Neuron (in vitro differentiated cells): ENCODE measurements at regions not wholly inside any gene's neighbourhood (a gene's known extent, or its start where the extent isn't known, plus 50 kb on each side); places are given as distances from the start of the nearest gene placed in this dataset.

ENCODE experiments used
- H2AFZ ChIP-seq: one replicate; pipeline ENCODE4 v1.6.1; 2013; ENCODE audit warnings: low read depth, mild to moderate bottlenecking, inconsistent platforms, low read length, moderate library complexity
- H3K27me3 ChIP-seq: one replicate; pipeline ENCODE4 v1.6.1; 2013; ENCODE audit warnings: low read length; ENCODE audit not compliant: insufficient read depth
- H3K36me3 ChIP-seq: one replicate; pipeline ENCODE4 v1.6.1; 2013; ENCODE audit warnings: low read length; ENCODE audit not compliant: insufficient read depth
- H3K4me1 ChIP-seq: one replicate; pipeline ENCODE4 v1.6.1; 2013; ENCODE audit warnings: low read length; ENCODE audit not compliant: insufficient read depth
- H3K4me3 ChIP-seq: 2 replicates; pipeline ENCODE4 v1.5.1; 2013; ENCODE audit warnings: mild to moderate bottlenecking, low read length, moderate library complexity
- H3K9me3 ChIP-seq: one replicate; pipeline ENCODE4 v1.6.1; 2013; ENCODE audit warnings: low read length

DNA sequence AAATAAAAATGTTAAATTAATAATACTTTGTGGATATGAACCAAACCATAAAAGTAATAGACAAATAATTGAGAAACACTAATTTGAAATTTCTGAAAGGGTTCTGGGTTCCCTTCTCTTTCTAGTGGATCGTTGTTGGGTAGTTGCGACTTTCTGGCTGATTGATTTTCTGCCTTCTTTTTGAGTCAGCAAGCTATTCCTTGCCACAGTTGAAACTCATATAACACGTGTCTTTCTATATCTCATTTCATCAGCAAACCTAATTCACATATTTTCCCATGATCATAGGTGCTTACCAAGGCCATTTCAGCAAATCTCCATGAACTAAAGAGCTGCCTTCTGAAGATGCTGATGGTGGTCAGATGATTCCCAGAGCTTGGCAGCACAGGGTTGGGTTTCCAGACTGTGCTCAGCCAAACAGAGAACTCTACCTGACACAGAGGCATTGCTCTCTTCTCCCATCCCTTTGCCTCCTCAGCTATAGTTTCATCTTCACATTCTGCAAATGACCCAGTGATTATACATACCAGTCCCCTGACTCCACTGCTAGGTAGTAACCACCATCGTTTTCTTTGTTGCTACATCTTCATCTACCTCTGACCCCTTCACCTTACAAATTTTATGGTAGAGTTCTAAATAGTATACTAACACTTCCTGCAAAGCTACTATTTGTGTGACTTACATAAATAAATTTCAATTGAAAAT, 383.9 kb upstream of the DPH6 start:
- Histone ChIP-seq H2AFZ (no peak overlapping the region), H3K36me3 (no peaks in the 10 kb centered on the region), H3K27me3 (no peaks in the 10 kb centered on the region), H3K4me1 (no peaks in the 10 kb centered on the region), H3K9me3 (no peaks in the 10 kb centered on the region), H3K4me3 (no peak overlapping the region)

DNA sequence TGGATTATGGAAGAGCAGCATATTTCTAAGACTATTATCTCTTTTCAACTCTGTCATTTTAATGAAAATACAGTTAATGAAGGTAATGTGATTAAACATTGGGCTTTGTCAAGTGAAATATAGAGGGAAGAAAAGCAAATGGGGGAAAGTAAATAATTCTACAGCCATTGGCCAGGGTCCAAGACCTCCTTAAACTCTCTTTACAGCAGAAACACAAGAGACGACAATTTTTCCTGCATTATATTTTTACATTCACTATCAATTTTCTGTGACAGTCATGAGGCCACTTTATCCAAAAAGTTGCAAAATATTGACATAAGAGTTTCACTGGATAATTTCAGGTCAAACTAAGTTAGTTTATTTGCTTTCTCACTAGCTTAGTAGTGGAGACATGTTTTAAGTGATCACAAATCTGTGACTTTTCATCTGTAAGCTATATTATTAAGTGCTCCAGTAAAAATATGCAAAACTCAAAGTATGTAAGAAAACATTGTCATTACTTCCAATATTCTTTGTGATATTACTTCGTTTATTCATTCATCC, 385.9 kb upstream of the DPH6 start:
- Histone ChIP-seq H2AFZ (no peak overlapping the region), H3K4me3 (no peak overlapping the region), H3K27me3 (no peaks in the 10 kb centered on the region), H3K9me3 (no peaks in the 10 kb centered on the region), H3K4me1 (no peaks in the 10 kb centered on the region), H3K36me3 (no peaks in the 10 kb centered on the region)

DNA sequence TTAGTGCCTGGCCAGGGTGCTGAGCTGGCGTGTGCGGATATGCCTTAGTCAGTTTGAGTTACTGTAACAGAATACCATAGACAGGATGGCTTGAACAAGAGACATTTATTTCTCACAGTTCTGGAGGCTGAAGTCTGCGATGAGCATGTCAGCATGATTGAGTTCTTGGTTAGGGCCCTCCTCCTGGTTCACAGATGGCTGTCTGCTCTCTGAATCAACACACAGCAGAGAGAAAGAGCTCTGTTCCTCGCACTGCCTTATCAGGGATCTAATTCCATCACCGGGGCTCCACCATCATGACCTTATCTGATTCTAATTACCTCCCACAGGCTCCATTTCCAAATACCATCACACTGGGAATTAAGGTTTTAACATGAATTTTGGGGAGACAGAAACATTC, 386.6 kb upstream of the DPH6 start:
- Histone ChIP-seq H3K36me3 (no peaks in the 10 kb centered on the region), H3K4me3 (no peak overlapping the region)

DNA sequence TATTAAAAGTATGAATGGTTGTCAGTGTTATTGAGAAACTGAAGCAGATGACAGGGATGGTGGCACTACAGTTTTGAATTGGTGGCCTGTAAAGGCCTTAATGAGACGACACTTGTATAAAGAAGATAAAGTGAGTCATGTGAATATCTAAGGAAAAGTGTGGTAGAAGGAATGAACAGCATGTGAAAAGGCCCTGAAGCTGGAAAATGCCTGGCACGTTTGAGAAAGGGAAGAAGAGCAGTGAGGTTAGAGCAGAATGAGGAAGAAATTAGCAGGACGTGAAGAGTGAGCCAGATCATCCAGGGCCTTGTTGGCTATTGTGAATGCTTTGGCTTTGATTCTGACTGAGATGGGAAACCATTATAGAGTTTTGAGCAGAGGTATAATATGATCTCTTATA, 387.6 kb upstream of the DPH6 start:
- H3K27me3 ChIP-seq: no peaks in the 10 kb centered on the region
- no peaks in the 10 kb centered on the region for H3K36me3 ChIP-seq
- H3K9me3 ChIP-seq: no peaks in the 10 kb centered on the region
- no peak overlapping the region for H3K4me3 ChIP-seq
- no peak overlapping the region for H2AFZ ChIP-seq
- H3K4me1 ChIP-seq: no peaks in the 10 kb centered on the region

More for the DNA sequence above, 386.6 kb upstream of the DPH6 start:
- Histone ChIP-seq H3K27me3 (no peaks in the 10 kb centered on the region), H3K4me1 (no peaks in the 10 kb centered on the region), H2AFZ (no peak overlapping the region), H3K9me3 (no peaks in the 10 kb centered on the region)

DNA sequence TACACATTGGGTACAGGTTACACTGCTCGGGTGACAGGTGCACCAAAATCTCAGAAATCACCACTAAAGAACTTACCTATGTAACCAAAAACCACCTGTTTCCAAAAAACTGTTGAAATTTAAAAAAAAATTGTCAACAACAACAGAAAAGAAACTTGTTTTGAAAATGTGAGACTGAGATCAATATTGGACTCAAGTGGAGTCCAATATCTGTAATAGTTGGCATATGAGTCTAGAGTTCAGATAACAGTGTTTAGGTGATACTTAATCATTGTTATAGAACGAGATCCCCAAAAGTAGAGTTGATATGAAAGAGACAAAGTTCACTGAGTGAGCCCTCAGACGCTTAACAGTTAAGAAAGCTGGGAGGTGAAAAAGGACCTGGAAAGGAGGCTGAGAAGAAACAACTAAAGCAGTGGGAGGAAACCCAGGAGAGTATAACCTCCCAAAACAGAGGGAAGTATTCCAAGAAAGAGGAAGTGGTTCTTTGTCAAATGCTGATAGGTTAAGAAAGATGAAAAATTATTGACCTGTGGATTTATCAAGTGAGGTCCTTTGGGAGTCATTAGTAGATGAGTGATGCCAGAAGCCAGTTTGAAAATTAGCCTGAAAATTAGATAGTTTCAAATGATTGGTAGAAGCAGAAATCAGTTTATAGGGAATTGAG, 388.6 kb upstream of the DPH6 start:
- Histone ChIP-seq H2AFZ (no peak overlapping the region), H3K4me3 (no peak overlapping the region), H3K9me3 (no peaks in the 10 kb centered on the region), H3K27me3 (no peaks in the 10 kb centered on the region), H3K4me1 (no peaks in the 10 kb centered on the region), H3K36me3 (no peaks in the 10 kb centered on the region)

DNA sequence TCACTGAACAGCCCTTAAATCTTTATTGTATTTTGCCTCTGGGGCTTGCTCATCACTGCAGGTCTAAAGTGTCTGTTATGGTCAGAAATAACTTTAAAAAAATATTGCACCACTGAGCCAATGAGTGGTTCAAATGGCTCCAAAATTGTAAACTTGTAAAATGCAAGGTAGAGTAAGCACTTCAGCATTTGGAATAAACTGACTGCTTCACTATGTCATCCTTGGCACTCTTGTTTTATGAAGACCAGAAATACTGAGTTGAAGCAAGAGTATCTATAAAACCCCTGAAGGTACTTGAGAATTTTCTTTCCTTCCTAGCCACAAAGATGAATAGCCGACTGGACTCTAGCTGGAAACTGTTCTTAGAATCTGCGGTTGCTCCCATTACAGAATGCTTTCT, 390.3 kb upstream of the DPH6 start:
- no peak overlapping the region for H2AFZ ChIP-seq
- no peak overlapping the region for H3K4me3 ChIP-seq
- no peaks in the 10 kb centered on the region for H3K36me3 ChIP-seq
- H3K9me3 ChIP-seq: no peaks in the 10 kb centered on the region
- no peaks in the 10 kb centered on the region for H3K27me3 ChIP-seq
- no peaks in the 10 kb centered on the region for H3K4me1 ChIP-seq

DNA sequence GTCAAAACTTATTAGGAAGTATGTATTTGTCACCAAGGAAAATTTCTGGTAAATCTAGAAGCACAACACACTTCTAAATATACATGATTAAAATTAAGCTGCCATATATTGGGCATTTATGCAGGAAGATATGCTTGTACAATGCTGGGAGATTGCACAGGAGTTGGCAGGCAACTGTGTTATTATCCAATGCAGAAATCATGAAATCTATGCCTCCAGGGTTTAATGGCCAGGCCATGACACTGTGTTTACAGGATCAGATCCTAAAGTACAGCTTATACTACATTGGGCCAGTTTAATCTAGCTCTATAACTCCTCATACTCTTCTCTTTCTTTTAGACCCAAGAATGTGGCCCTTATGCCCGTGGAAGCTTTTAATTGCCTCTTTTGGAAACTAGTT, 391.4 kb upstream of the DPH6 start:
- no peak overlapping the region for H2AFZ ChIP-seq
- H3K9me3 ChIP-seq: no peaks in the 10 kb centered on the region
- no peaks in the 10 kb centered on the region for H3K4me1 ChIP-seq
- H3K4me3 ChIP-seq: no peak overlapping the region
- no peaks in the 10 kb centered on the region for H3K36me3 ChIP-seq
- no peaks in the 10 kb centered on the region for H3K27me3 ChIP-seq

DNA sequence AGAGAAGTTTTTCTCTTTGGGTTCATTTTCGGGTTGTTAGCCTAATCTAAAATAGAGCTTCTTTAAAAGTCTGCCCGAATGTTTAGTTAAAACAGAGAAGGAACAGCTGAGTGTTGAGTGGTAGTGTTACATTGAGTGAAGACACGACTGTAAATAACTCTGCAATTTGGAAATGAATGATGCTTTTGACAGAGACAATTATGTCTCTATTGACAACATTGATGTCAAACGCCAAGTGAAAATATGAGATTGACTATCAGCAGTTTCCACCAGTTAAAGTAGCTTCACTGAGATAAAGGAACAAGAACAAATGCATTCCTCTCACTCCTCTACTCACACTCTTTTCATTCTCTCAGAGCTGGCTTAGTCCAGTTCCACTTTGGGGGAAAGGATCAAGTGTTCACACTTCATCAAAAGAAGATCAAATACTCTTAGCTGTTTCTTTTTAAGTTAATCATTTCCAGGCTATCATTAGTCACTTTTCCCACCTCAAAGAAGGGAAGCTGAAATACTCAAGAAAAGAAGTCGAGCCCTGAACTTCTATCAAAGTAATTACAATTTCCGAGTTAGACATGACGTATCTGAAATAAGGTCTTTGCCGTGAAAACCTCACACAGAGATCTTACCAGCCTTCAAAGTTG, 399.1 kb upstream of the DPH6 start:
- H3K27me3 ChIP-seq: no peaks in the 10 kb centered on the region
- peaks cover 3% of the 10 kb centered on the region for H3K4me1 ChIP-seq
- no peak overlapping the region for H2AFZ ChIP-seq
- H3K9me3 ChIP-seq: peaks cover 2% of the 10 kb centered on the region
- no peaks in the 10 kb centered on the region for H3K36me3 ChIP-seq
- H3K4me3 ChIP-seq: no peak overlapping the region

DNA sequence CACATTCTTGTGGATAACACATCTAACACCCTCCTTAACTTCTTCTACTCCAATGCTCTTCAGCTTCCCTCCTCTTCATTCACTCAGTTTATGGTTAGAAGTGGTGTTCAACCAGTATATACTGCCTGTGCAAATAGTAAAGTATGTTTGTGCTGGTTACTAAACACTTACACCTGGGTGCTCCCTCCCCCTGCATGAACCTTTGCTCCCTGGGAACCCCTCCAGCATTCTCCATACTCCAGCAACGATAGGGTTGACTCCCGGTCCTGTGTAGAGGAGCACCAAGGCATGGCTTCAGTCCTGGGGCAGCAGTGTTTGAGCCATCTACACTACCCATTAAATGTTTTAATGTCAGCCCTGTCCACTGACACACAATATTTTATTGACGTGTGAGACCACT, 407.5 kb upstream of the DPH6 start:
- Histone ChIP-seq H2AFZ (no peak overlapping the region), H3K36me3 (no peaks in the 10 kb centered on the region), H3K9me3 (peaks cover 2% of the 10 kb centered on the region), H3K27me3 (no peaks in the 10 kb centered on the region), H3K4me1 (peaks cover 10% of the 10 kb centered on the region), H3K4me3 (no peak overlapping the region)

DNA sequence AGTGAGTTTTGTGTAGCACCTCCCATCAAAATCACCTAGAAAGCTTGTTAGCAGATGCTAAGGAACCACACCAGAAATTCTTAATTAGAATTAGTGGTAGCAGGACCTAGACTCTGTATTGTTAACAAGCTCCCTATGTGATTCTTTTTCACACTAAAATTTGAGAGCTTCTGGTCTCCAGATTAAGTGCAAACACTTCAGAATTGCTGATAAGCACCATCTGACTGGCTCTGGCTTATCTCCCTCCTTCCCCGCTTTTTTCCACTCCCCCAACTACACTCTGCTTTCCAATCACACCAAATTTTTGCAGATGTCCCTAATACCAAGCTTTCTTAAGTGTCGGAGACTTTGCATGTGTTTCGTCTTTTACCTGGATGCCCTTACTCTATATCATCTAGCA, 410.1 kb upstream of the DPH6 start:
- H3K4me1 ChIP-seq: peaks cover 10% of the 10 kb centered on the region
- no peaks in the 10 kb centered on the region for H3K9me3 ChIP-seq
- no peaks in the 10 kb centered on the region for H3K36me3 ChIP-seq
- H3K27me3 ChIP-seq: no peaks in the 10 kb centered on the region
- no peak overlapping the region for H3K4me3 ChIP-seq
- H2AFZ ChIP-seq: no peak overlapping the region

DNA sequence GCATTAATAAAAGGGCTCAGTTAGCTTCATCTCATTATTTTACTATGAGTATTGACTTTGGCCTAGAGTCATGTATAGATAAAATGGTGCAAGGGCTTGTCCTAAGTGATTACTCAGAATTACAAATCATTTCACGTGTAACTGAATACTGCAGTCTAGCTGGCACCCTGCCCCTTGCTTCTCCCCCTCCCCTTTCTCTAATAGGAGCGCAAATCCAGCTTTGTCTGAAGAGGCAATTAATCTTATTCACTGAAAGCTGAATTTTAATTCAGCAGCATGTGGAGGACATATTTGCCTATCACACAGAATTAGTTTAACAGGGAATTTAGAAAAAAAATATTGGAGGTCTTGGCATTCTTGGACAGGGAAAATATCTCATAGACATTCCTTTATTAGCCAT, 412.1 kb upstream of the DPH6 start:
- H3K4me3 ChIP-seq: no peak overlapping the region
- H3K27me3 ChIP-seq: no peaks in the 10 kb centered on the region
- H3K36me3 ChIP-seq: no peaks in the 10 kb centered on the region
- H3K9me3 ChIP-seq: no peaks in the 10 kb centered on the region
- peaks cover 10% of the 10 kb centered on the region for H3K4me1 ChIP-seq
- H2AFZ ChIP-seq: no peak overlapping the region

DNA sequence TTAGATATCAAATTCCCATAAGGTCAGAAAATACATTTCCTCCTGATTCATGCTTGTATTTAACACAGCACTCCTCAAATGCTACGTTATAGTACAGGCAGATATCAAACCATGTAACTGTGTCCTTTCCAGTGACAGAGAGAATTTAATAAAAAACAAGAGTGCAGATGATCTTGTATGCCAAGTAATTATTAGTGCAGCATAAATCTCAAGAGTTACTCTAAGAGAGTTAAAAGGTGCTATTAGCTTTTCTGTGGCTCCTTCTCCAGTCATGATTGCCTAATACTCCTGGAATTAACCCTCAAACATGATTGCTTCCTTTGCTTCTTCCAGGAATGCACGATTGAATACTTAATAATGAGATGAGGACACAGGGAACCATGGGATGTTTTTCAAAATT, 413.0 kb upstream of the DPH6 start:
- no peaks in the 10 kb centered on the region for H3K36me3 ChIP-seq
- H3K4me3 ChIP-seq: no peak overlapping the region
- H3K9me3 ChIP-seq: no peaks in the 10 kb centered on the region
- H3K27me3 ChIP-seq: peaks cover 2% of the 10 kb centered on the region
- H2AFZ ChIP-seq: no peak overlapping the region
- peaks cover 10% of the 10 kb centered on the region for H3K4me1 ChIP-seq

DNA sequence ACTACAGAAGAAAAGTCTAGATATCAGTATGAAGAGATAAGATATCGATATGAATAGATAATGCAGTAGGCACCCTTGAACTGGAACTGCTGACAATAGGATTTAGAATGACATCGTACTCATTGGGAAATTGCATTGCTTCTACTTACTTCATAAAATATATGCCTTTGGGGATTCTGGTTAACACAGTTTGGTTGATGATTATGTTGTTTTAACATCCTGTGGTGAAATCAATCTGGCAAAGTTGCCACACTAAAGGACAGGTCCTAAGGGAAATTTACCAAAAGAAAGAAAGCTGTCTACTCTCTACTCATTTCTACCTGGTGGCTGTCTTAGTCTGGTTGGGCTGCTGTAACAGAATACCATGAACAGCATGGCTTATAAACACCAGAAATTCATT, 417.4 kb upstream of the DPH6 start:
- Histone ChIP-seq H3K4me1 (no peaks in the 10 kb centered on the region), H3K27me3 (peaks cover 2% of the 10 kb centered on the region), H2AFZ (no peak overlapping the region), H3K4me3 (no peak overlapping the region), H3K9me3 (no peaks in the 10 kb centered on the region), H3K36me3 (no peaks in the 10 kb centered on the region)
